GM18870 (cell line): ENCODE measurements at regions not wholly inside any gene's neighbourhood (a gene's known extent, or its start where the extent isn't known, plus 50 kb on each side); places are given as distances from the start of the nearest gene placed in this dataset.

Experiments
- ATAC-seq: cut with Tn5 transposase; IDR thresholded peaks from one replicate; pipeline ENCODE4 v1.9.1; 2021; ENCODE audit warnings: moderate library complexity; ENCODE audit not compliant: unreplicated experiment

GRCh38 chr7:125678771-125679170, 749.1 kb upstream of the POT1 start:
- no peak for ATAC-seq

GRCh38 chr7:125675640-125676039, 746.0 kb upstream of the POT1 start:
- no peak for ATAC-seq

- no peak for ATAC-seq
Observed at GRCh38 chr7:125675169-125675568, 745.5 kb upstream of the POT1 start.

- no peak for ATAC-seq
Observed at GRCh38 chr7:125670926-125671572, 741.4 kb upstream of the POT1 start.

- no peak for ATAC-seq
Observed at GRCh38 chr7:125668321-125668993, 738.8 kb upstream of the POT1 start.

GRCh38 chr7:125664625-125665024, 735.0 kb upstream of the POT1 start:
- no peak for ATAC-seq

GRCh38 chr7:125663961-125664360, 734.3 kb upstream of the POT1 start:
- ATAC-seq, result no peak

- no peak for ATAC-seq
Observed at GRCh38 chr7:125661677-125662076, 732.1 kb upstream of the POT1 start.

- ATAC-seq, result no peak
Observed at GRCh38 chr7:125661006-125661405, 731.4 kb upstream of the POT1 start.

- no peak for ATAC-seq
Observed at GRCh38 chr7:125654076-125654475, 724.5 kb upstream of the POT1 start.

- no peak for ATAC-seq
Observed at GRCh38 chr7:125651823-125652528, 722.4 kb upstream of the POT1 start.

- ATAC-seq, result no peak
Observed at GRCh38 chr7:125648543-125648942, 718.9 kb upstream of the POT1 start.

GRCh38 chr7:125645770-125646169, 716.1 kb upstream of the POT1 start:
- ATAC-seq, result no peak

GRCh38 chr7:125644109-125644508, 714.5 kb upstream of the POT1 start:
- ATAC-seq, result no peak

GRCh38 chr7:125643302-125643701, 713.7 kb upstream of the POT1 start:
- no peak for ATAC-seq

- no peak for ATAC-seq
Observed at GRCh38 chr7:125641884-125642283, 712.3 kb upstream of the POT1 start.

- no peak for ATAC-seq
Observed at GRCh38 chr7:125636320-125636962, 706.8 kb upstream of the POT1 start.

- no peak for ATAC-seq
Observed at GRCh38 chr7:125618516-125618915, 688.9 kb upstream of the POT1 start.

GRCh38 chr7:125611582-125611981, 682.0 kb upstream of the POT1 start:
- ATAC-seq, result no peak

GRCh38 chr7:125606671-125607070, 677.0 kb upstream of the POT1 start:
- no peak for ATAC-seq

GRCh38 chr7:125605241-125605640, 675.6 kb upstream of the POT1 start:
- ATAC-seq, result no peak

GRCh38 chr7:125602441-125602840, 672.8 kb upstream of the POT1 start:
- no peak for ATAC-seq
